HG03064 (cell line): ENCODE measurements at regions not wholly inside any gene's neighbourhood (a gene's known extent, or its start where the extent isn't known, plus 50 kb on each side); places are given as distances from the start of the nearest gene placed in this dataset.
A peak's percentile ranks its signal among the peaks of the same experiment; 100 is the strongest.

ENCODE experiments used
- ATAC-seq: cut with Tn5 transposase; IDR thresholded peaks from one replicate; pipeline ENCODE4 v1.9.1; 2021; ENCODE audit warnings: low read depth; ENCODE audit not compliant: unreplicated experiment

GRCh38 chr10:107733328-107734130, 569.0 kb upstream of the SORCS1 start:
- no peak for ATAC-seq

GRCh38 chr10:107732045-107732444, 567.5 kb upstream of the SORCS1 start:
- no peak for ATAC-seq

GRCh38 chr10:107728807-107729206, 564.3 kb upstream of the SORCS1 start:
- ATAC-seq = no peak

- ATAC-seq = no peak
Observed at GRCh38 chr10:107727767-107728317, 563.3 kb upstream of the SORCS1 start.

GRCh38 chr10:107718864-107719263, 554.4 kb upstream of the SORCS1 start:
- ATAC-seq = no peak

- ATAC-seq = no peak
Observed at GRCh38 chr10:107717046-107717445, 552.5 kb upstream of the SORCS1 start.

DNA sequence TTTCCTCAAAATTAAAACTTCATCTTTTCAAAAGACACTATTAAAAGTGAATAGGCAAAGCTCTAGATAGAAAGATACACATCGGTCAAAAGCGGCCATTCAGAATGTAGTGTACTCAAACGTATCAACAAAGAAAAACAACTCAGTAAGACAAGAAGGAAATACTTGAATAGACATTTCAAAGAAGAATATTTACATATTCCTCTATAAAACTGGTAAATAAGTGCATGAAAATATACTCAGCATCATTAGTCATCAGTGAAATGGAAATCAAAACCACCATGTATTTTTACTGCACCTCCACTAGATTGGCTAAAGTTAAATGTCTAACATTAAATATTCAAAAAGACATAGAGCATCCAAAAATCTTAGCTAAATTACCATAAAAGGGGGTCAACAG, 551.1 kb upstream of the SORCS1 start:
- no peak for ATAC-seq

DNA sequence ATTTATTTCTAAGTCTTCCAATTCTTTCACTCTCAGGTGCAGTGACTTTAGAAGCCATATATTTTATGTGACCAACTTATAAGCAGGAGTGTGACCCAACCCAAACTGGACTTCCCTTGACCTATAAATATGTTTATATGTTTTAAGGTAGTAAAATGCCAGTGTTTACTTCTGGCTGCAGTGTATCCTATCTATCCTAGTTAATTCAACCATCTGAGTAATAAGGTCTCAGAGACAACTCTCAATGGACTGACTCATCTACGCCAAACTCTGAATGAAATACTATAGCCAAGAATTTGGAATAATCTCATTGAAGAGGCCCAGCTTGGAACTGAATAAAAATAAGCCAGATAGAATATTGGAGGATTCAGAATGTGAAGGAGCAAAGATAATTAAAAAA, 544.5 kb upstream of the SORCS1 start:
- ATAC-seq = no peak

DNA sequence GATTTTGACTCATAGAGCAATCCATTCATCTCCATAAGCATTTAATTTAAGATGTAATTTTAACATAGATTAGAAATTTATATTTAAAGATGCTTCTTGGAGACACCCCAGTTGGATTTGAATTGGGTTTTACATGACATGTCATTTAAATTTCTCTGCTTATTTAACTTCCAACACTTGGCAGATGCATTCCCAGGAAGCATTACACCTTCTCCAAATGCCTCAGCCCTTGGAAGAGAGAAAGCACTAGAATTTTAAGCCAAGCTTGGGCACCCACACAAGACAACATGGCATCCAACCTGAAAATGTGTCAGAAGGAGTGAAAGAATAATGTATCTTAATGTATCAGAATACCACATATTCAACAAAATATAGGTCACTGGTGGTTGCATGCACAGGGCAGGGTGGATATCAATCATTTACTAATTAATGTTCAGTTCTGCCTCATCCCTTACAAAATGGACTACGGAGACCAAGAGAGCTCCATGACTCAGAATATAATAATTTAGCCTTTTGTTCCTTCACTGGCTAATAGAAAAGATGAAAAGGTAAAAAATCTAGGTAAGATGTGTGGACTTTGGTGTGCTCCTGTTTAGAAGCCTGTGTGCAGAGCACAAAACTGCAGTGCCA, 541.7 kb upstream of the SORCS1 start:
- no peak for ATAC-seq

GRCh38 chr10:107701943-107702342, 537.4 kb upstream of the SORCS1 start:
- no peak for ATAC-seq

GRCh38 chr10:107692072-107692471, 527.6 kb upstream of the SORCS1 start:
- no peak for ATAC-seq

DNA sequence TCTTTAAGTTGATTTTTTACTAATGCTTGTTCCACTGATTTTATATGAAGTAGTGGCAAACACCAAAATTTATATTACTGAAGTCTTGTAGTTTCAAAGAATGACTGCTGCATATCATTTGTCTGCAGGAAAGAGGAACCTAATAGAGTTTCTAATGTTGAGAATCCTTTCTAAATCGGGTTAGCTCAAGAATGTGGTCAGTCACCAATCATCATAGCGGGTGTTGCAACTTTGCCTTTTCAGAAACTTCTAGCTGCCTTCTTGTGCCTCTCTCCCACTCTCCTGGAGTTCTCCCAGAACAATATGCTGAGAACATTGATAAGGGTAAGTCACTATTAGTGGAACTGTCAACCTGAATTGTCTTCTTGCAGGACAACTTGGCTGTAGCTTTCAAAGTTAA, 524.8 kb upstream of the SORCS1 start:
- no peak for ATAC-seq

DNA sequence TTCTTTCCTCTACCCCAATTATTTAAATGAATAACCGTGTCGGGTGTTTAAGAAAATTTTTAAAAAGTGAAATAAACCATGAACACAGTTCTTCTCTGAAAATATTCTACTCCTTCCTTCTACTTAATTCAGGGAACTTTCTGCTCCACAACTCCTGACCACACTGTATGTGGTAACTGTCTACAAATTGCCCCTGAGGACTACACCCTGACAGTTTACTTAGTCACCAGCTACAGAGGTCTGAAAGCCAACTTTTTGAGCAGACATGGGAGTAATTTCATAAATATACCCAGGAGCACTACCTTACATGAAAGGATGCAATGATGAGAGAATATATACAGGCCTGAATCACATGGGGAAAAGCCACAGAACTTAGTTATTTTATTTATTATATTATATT, 523.2 kb upstream of the SORCS1 start:
- ATAC-seq = no peak

DNA sequence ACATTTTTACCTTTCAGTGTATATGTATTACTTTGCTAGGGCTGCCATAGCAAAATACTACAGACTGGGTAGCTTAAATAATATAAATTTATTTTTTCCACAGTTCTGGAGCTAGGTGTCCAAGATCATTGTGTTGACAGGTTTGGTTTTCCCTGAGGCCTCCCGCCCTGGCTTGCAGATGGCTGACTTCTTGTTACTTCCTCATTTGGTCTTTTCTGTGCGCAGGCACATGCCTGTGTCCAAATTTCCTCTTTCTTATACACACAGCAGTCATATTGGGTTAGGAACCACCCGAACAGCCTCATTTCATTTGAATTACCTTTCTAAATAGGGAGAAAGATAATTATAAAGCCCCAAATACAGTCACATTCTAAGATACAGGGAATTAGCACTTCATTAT, 521.6 kb upstream of the SORCS1 start:
- ATAC-seq = no peak

- no peak for ATAC-seq
Observed at GRCh38 chr10:107671960-107672359, 507.5 kb upstream of the SORCS1 start.

- no peak for ATAC-seq
Observed at GRCh38 chr10:107666214-107666613, 501.7 kb upstream of the SORCS1 start.

DNA sequence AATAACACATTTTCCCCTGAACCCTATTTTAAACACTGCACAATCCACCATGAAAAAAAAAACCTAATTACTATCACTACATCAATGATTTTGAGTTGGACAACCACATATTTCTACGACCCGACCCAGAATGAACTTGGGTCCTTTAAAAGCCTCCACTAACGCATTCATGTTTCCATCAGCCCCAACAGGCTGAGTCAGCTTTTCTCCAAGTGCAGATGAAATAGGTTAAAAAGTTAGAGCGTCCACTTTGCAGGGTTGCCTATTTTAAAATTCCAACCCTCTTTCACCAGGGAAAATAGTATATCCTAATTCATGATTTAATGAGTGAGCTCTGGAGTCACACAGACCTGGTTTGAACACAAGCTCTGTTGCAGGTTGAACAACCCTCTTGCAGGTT, 501.0 kb upstream of the SORCS1 start:
- no peak for ATAC-seq

- no peak for ATAC-seq
Observed at GRCh38 chr10:107657851-107658250, 493.3 kb upstream of the SORCS1 start.

GRCh38 chr10:107656932-107657331, 492.4 kb upstream of the SORCS1 start:
- no peak for ATAC-seq

DNA sequence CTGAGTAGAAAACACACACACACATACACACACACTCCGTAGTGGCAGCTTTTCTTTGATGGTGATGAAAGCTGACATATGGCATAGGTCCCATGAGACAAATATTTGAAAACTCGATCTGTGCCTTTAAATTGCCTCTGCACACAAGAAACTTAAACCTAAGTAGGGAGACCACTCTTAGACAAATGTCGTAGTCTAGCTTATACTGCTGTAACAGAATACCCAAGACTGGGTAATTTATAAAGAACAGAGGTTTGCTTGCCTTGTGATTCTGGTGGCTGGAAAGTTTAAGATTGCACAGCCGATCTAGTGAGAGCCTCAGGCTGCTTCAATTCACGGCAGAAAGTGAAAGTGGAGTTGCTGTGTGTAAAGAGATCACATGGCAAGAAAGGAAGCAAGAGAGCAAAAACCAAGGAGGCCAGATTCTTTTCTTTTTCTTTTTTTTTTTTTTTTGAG, 489.4 kb upstream of the SORCS1 start:
- ATAC-seq = peak; percentile 64

- no peak for ATAC-seq
Observed at GRCh38 chr10:107650939-107651338, 486.4 kb upstream of the SORCS1 start.

GRCh38 chr10:107649249-107649648, 484.7 kb upstream of the SORCS1 start:
- no peak for ATAC-seq
